NCI-H187 treated with DMSO at 0.1 percent for 48 hours (cell line): ENCODE measurements at regions not wholly inside any gene's neighbourhood (a gene's known extent, or its start where the extent isn't known, plus 50 kb on each side); places are given as distances from the start of the nearest gene placed in this dataset.

Experiments used
- DNase-seq: peaks from one replicate; lab custom pipeline; 2025; lab: John Stamatoyannopoulos, UW

GRCh38 chr15:62469874-62470688 is 305.0 kb upstream of the C2CD4B start:
- no peak for DNase-seq

- DNase-seq, result no peak
Measured at GRCh38 chr15:62472616-62473299, 307.7 kb upstream of the C2CD4B start.

- DNase-seq, result no peak
Measured at GRCh38 chr15:62474021-62474770, 309.1 kb upstream of the C2CD4B start.

DNA sequence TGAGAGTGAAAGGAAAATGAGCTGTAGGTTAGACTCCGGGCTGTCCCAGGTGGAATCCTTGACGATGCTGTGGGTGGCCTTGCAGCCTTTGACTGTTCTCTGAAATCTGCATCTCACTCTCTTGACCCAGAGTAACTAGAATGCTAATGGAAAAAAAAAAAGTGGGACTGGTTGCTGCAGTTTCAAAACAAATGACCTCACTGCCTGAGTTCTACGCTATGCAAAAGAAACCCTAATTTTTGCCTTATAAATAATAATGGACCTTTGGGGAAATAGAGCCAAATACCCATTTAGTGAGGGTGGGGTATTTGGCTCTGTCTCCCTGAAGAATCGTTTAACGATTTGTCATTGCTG is 309.7 kb upstream of the C2CD4B start:
- DNase-seq, result no peak

- DNase-seq, result no peak
Measured at GRCh38 chr15:62475591-62475990, 310.5 kb upstream of the C2CD4B start.

- no peak for DNase-seq
Measured at GRCh38 chr15:62476163-62476562, 311.1 kb upstream of the C2CD4B start.

- DNase-seq, result no peak
Measured at GRCh38 chr15:62477929-62478328, 312.8 kb upstream of the C2CD4B start.

DNA sequence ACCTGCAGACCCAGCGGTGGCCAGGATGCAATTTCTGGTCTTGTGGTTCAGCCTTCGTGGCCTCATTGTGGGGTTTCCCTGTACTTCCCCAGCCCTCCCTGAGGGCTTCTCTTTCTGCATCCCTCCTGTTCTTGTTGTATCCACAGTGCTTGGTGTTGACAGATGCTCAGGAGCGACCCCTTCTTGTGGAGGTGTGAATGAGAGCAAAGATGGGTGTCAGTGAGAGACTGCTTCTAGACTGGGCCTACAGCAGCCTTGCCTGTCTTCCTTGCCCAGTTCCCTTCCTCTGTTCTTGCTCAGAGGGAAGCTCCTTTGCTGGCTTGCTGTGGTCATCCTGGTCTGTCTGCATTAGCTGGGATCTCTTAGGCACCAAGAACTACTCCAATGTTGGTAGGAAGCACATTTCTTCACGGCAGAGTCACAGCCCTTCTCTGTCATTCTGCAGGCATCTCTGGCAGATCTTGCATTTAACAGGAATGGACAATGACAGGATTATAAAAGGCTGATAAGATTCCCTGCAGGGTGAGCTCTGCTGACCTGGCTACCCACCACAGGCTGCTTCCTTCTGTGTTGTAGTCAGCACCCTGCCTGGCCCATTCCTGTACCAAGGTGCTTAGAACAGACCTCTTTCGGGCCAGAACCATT is 317.8 kb upstream of the C2CD4B start:
- no peak for DNase-seq

DNA sequence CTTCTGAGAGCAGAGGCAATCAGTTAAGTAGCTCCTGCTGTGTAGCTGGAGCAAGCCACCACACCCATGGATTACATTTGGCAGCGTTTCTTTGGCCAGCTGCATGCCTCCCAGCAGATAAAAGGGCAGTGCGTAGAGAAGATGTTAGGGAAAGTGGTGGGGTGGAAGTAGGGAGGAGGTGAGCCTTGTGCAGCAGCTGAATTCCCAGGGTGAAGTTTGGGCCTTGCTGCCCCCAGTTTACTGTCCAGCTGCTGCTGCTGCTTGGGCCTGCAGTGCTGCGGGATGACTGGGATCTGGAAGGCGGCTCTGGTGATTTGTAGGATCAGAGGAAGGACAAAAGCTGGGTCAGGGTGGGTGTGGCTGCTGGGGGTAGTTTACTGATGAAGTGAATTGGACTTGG is 318.7 kb upstream of the C2CD4B start:
- no peak for DNase-seq

DNA sequence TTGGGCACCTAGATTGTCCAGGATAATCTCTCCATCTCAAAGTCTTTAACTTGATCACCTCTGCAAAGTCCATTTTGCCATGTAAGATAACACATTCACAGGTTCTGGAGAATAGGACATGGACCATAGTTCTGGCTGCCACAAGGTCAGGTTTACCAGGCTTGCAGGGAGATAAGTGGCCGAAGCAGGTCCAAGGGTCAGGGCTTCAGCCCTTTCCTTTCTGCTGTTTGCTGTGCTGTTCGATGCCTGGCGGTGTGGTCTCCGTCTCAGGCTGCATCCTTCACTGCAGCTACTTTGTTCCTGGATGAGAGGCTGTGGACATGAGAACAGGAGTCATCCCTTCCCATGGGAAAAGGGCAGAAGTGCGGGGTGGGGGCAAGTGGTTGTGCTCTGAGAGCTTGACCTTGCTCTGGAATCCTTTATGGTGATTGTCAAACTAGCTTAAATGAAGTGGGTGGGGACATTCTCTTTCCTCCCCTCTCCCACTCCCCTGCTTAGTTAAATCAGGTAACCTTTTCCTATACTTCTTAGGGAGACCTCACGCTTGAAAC is 320.2 kb upstream of the C2CD4B start:
- DNase-seq, result no peak

DNA sequence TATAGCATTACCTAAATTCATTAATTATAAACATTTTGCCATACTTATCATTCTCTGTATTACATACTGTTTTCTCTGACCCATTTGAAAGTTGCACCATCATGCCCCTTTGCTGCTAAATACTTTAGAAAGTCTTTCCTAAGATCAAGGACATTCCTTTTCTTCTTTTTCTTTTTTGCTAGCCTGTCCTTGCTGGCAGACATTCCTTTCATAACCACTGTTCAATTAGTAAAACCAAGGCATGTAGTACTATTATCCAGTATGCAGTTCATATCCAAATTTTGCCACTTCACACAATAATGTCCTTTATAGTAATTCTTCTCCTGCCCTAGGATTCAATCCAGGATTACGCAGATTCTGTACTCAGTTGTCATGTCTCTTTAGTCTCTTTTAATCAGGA is 321.0 kb upstream of the C2CD4B start:
- DNase-seq, result no peak

DNA sequence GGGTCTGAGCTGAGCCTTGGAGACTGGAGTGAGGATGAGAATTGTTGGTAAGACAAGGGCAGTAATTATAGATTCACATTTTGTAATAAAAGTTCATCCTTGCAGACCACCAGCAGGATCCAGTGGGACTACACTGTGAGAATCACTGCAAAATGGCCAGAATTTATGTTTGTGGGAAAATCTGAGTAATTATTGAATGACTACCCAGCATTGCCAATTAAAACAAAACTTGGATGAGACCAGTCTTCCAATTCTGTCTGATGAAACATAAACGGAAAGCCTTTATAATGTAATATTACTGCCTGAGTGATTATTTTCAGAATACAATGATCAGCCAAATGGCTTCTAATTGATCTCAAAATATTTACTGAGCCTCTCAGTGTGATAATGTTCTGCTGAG is 323.3 kb upstream of the C2CD4B start:
- no peak for DNase-seq

DNA sequence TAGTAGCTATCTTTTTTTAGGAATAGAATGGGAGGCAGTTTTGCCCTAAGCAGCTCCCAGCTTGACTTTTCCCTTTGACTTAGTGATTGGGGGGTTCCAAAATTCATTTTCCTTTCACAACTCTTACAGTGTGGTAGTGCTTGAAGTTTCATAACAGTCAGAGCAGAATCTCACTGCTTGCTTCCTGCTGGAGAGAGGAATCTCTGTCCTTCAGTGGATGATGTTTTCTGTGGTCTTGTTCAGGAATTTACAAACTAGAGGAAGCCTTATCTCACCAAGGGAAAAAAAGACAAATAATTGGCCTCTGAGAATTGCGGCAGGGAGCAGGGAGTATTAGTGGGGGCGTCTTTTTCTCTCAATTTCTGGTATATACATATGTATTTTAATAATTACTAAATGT is 326.6 kb upstream of the C2CD4B start:
- DNase-seq, result no peak

DNA sequence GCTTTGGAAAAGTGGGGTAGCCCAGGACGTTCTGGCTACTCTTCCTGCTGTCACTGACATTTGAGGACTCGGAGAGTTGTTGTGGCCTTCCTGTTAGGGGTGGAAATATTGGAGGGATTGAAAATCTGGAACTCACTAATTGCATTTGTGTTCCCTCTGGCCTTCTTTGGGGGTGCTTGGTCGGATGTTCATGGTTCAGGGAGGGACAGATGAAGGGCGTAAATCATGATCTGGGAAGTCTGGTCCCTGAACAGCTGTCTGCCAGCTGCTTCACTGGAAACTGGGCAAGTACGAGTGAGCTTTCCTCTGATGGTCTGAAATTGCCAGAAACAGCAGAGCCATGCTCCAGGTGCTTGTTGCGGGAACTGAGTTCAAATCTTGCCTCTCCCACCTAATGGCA is 327.8 kb upstream of the C2CD4B start:
- no peak for DNase-seq

- DNase-seq, result no peak
Measured at GRCh38 chr15:62494197-62494596, 329.1 kb upstream of the C2CD4B start.

GRCh38 chr15:62495670-62496614 is 330.9 kb upstream of the C2CD4B start:
- no peak for DNase-seq

DNA sequence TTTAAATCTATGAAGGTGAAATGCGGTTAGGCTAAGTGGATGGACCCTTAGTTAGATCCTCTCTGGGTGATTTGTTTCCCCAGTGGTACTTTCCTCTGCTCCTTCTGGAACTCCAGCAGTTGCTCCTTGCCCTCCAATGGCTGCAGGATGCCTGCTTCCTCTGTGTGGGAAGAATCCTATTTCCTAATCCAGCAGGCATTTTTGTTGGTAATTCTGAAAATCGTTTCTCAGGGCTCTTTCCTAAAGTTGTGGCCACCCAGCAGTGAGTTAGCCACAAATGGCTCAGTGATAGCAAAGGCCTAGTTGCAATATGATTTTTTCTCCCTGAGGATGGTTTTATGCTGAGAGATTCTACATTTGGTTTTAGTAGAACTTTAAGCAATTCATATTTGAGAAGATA is 332.3 kb upstream of the C2CD4B start:
- no peak for DNase-seq

DNA sequence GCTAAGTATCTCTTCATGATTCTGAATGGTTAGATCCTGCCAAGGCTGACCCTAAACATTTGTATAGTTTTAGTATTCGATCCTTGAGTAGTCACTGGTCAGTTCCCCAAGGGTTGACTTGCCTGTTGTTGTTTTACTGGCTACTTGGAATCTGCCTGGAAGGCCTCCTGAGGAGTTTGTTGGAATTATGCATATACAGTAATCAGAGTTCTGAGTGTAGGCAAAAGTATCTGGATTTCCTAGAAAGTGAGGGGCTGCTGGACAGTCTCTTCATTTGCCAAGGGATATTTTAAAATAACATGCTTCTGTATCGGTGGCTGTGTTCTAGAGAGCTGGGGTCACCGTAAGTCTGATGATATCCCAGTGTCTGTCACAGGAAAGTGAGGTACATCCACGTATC is 333.2 kb upstream of the C2CD4B start:
- DNase-seq, result no peak

DNA sequence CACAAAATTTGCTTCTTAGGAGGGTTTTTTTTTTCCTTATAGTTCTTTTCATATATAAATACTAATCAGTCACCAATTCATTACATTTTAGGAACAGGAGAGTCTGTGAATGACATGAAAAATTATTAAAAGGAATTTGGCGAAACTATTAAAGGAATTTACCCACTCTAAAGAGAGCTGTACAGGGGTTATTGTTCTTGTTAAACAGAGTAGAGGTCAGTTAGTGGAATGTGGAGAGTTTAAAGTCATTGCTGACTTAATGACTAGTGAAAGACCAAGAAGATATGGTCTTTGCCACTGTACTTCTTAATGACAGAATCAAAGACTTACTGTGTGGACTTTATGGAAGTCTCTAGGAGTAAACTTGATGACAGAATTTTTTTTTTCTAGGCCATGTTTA is 333.6 kb upstream of the C2CD4B start:
- DNase-seq, result no peak

DNA sequence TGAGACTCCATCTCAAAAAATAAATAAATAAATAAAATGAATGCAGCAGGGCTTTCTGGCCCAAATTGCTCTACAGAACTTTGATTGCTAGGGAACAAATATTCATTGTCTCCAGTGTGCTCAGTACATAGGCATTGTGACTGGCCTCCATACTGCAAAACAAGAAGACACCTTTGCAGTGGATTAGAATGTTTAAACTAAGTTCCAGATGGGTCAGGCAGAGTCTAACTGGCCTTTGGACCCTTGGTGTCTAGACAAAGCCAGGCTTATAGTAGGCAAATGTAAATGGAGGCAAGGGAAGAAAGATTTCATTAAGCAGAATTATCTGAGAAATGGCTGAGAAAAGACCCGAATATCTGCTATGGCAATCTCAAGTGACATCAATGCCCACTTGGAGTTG is 335.2 kb upstream of the C2CD4B start:
- DNase-seq, result no peak

DNA sequence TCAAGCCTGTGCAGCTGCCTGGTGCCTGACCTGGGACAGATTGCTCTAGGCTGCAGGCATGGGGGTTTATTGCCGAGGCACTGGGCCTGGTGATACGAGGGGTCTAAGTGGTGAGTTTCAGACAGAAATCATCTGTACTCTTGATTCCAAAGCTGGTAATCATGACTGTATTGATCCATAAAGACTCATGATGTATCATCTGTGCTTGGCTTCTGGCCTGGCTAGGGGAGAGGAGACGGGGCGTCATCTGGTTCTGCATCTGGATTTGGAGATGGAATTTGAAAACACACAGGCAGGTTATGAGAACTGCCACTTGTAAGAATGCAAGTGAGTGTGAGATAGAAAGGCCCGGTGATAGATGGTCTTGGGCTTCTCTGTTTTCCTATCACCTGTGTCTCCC is 337.4 kb upstream of the C2CD4B start:
- no peak for DNase-seq
